NCI-H345 treated with DMSO at 0.1 percent for 48 hours (cell line): ENCODE measurements at regions not wholly inside any gene's neighbourhood (a gene's known extent, or its start where the extent isn't known, plus 50 kb on each side); places are given as distances from the start of the nearest gene placed in this dataset.

ENCODE experiments used
- DNase-seq: peaks from one replicate; lab custom pipeline; 2025; ENCODE audit not compliant: unreplicated experiment; lab: John Stamatoyannopoulos, UW

DNA sequence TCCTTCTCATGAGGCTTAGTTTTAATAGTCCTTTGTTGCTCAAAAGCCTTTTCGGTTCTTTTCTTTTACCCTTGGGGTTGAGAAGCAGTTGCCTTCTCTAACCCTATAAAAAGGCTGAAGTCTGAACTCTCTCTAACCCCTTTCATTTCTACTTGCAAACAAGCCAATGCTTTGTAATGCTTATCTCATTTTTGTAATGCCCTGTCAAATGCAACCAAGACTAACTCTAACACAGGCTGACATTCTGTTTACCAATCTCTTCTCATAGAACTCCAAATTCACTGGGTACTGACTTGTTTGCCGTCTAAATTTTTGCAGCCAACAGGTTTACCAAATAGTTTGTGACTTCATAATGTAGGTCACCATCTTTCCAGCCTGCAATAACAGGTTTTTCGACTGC, 233.9 kb upstream of the SNX7 start:
- no peak for DNase-seq

DNA sequence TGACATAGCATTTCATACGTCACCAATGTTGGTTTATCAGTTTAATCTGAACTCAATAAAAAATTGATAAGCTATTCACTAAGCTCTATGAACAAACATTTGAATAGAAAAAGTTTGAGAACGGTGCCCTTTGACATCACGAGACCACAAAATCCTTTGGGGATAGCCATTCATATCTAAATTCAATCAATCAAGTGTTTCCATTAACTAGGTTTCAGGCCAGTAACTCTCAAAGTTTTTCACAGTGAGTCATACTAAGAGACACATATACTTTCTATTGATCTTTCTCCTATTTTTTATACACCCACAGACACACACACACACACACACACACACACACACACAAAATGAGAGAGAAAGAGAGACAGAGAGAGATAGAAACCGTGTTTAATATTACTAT, 235.4 kb upstream of the SNX7 start:
- DNase-seq: no peak

- no peak for DNase-seq
These were observed 238.7 kb upstream of the SNX7 start for GRCh38 chr1:98422816-98423215.

DNA sequence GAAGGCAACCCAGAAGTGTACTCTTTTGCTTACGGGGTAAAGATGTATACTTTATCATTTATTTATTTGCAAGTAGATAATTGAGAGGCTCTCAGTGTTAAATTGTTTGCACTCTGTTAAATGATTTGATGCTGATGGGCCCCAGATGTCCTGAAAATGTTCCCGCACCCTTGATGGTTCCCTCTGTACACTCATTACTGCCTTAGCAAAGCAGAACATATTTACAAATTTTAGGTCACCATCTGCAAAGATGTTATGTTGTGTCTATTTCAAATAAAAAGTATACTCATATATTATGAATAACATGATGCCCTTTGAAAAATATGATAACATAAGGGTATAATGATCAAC, 240.5 kb upstream of the SNX7 start:
- no peak for DNase-seq

DNA sequence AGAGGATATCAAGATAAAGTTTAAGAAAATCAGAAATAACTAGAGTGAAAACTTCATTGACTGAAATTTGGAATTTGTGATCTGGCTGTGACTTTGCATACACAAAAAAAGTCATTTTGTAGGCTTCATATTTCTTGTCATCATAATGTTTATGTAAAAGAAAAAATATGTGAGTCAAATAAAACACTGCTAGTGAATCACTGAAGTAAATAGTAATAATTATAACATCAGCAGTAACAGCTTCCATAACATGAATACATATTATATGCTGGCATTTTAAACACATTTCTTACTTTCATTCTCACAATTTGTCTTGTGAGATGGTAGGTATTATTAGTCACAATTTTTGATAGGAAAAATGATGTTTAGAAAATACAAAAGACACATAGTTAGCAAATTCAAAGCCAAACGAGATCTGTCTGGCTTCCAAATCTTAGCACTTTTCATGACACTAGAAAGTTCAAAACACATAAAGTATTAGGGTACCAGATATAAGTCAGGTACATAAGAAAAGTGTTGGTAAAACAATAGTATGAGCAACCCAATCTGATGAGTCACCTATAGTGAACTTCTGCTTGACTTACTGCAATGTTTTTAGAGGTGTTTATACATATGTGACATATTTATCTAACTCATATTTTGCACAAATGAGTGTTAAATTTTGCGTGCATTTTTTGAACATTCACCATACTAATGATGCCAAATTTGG, 241.0 kb upstream of the SNX7 start:
- no peak for DNase-seq

DNA sequence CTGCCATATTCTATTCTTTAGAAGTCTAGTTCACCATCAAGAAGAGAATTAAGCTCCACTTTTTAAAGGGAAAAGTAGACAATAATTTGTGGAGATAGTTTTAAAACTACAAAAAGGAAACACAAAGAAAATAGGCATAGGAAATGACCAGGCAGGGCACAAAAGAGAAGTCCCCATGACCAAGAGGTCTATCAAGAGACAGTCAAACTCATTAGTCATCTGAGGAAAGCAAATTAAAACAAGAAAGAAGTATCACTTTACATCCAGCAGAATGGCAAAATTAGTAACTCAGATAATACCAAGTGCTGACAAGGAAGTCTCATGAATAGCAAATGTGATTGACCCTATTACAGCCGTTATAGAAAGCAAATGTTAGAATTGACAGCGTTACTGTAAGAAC, 243.7 kb upstream of the SNX7 start:
- no peak for DNase-seq

DNA sequence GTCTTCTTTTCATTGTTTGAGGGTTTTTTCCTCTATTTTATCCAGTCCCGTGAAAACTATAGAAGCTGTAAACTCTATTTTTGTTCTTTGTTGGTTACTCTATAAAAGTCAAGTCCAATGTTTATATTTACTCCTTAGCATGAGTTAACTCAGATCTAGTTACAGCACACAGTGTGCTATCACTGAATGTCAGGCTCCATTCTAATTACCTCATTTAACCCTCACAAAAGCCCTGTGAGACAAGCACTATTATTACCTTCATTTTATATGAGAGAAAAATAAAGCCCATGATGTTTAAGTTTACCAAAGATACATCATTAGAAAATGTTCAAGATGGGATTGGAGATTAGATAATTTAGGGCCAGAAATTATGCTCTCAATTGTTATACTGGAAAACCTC, 251.4 kb upstream of the SNX7 start:
- no peak for DNase-seq

DNA sequence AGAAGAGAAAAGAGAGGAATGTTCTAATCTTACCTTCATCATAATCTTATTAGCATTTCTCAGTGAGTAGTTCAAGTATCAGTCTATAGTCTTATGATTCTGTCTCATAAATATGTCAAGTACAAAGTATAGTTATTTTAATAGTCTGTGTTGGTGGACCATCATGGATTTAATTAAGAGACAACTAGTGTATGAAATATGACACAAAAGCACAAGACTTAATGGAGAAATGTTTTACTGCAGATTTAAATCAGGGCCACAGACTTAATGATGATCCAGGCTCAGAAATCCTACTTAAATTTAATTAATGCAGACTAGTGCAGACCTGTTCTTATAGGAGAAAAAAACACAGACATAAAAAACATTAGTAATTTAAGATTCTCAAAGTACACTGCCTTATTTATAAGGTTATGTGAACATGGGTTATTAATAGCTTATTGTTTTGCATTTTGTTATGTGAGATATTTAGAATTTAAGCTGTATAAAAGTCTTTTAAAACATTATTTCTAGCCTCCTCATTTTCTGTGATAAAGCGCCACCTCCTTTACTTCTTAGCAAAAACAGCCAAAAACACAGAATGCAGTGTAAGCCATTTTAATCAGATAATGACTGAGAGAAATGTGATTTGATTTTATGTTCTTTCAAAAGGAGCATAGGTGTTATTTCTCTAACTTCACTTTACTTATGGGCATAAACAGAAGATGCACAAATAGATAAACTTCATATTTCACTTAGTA, 255.0 kb upstream of the SNX7 start:
- DNase-seq: no peak

GRCh38 chr1:98405581-98406074, 255.9 kb upstream of the SNX7 start:
- no peak for DNase-seq

DNA sequence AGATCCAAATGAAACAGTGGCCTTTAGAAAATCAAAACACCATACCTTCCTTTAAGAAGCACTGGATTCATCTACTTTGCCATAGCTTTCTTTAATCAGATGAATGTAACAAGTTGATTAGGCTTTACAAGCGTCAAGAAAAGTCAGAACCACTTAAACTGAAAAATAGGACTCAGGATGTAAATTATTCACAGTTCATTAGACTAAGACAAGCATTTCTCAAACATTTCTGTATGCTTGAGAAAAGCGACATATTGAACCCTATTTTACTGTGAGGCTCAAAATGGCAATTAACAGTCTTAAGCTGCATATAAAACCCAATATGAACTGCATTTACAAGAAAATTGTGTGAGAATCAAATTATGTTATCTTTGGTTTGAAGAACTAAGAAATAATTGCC, 256.7 kb upstream of the SNX7 start:
- no peak for DNase-seq

- DNase-seq: no peak
These were observed 257.5 kb upstream of the SNX7 start for GRCh38 chr1:98403963-98404480.

DNA sequence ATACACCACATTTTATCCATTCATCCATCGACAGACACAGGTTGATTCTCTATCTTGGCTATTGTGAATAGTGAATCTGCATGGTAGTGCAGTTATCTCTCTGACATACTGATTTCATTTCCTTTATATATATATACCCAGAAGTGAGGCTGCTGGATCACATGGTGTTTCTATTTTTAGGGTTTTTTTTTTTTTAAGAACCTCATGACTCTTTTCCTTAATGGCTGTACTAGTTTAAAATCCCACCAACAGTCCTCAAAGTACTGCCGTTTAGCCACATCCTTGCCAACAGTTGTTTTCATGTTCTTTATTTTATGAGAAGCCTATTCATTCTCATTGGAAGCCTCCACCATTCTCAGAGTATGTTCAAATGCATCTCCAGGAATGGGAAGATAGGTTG, 258.7 kb upstream of the SNX7 start:
- no peak for DNase-seq

DNA sequence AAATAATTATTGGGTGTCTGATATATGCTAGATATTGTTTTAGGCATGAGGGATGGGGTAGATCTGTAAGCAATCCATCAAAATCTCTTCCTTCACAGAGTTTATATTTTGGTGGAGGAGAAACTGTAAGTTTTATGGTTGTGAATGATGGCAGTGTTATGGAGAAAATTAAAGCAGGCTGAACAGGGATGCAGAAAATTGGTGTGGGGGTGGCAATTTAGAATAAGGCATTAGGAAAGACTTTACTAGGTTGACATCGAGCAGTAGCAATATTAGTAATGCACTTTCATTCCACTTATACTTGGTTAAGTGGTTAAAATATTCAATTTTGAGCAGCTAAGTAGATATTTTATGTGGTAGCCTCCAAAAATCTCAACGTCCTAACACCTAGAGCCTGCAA, 261.1 kb upstream of the SNX7 start:
- no peak for DNase-seq

- no peak for DNase-seq
These were observed 262.3 kb upstream of the SNX7 start for GRCh38 chr1:98399218-98399617.

DNA sequence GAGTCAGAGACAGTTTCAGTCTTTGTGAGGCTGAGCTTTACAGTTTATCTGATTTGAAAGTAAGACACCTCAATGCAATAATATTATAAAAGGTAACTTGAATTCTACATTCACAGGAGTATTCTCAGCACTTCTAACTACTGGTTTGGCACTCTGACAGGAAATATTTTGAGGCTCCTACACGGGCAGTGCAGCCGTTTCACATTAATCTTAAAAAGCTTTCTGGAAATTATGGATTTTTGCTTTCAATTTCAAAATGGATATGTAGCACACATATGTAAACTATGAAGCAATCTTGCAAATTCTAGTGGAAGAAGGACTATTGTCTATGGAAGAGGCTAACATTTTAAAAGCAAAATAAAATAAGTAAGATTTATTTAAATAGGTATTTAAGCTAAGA, 262.9 kb upstream of the SNX7 start:
- no peak for DNase-seq

GRCh38 chr1:98398092-98398491, 263.4 kb upstream of the SNX7 start:
- no peak for DNase-seq

DNA sequence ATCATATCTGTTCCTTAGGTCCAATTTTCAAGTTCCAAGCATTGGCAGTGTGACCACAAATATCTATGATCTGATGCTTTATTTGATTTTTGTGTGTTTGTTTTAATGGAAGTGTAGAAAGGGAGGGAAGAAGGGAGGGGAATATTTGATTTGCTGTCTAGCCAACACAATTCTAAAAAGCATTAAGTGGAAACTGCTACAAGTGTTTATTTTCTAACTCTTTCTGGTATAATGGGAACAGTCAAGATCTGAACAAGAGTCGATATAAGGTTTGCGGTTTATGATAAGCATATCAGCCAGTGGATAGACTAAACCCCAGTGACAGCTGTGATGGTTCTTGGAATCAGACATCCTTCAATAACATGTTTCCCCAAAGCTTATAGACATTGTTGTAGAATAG, 267.8 kb upstream of the SNX7 start:
- no peak for DNase-seq

GRCh38 chr1:98391175-98391574, 270.3 kb upstream of the SNX7 start:
- DNase-seq: no peak

- DNase-seq: no peak
These were observed 271.7 kb upstream of the SNX7 start for GRCh38 chr1:98389809-98390208.

- no peak for DNase-seq
These were observed 273.1 kb upstream of the SNX7 start for GRCh38 chr1:98388441-98388840.

DNA sequence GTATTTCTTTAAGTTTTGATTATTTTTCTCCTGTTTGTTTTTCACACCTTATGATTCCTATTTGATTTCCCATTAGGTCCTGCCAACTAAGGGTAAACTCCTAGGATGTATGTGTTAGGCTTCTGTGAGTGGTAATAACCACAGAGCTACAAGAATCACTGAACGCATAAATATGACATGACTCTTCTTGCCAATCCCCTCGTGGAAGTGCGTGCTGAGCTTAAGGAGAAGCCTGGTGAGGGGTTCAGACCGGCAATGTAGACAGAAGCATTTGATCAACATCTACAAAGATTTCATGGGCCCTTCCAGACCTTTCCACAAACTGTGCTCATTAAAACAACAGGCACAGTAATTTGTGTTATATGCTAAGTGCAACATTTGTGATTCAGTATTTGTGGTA, 273.8 kb upstream of the SNX7 start:
- no peak for DNase-seq

DNA sequence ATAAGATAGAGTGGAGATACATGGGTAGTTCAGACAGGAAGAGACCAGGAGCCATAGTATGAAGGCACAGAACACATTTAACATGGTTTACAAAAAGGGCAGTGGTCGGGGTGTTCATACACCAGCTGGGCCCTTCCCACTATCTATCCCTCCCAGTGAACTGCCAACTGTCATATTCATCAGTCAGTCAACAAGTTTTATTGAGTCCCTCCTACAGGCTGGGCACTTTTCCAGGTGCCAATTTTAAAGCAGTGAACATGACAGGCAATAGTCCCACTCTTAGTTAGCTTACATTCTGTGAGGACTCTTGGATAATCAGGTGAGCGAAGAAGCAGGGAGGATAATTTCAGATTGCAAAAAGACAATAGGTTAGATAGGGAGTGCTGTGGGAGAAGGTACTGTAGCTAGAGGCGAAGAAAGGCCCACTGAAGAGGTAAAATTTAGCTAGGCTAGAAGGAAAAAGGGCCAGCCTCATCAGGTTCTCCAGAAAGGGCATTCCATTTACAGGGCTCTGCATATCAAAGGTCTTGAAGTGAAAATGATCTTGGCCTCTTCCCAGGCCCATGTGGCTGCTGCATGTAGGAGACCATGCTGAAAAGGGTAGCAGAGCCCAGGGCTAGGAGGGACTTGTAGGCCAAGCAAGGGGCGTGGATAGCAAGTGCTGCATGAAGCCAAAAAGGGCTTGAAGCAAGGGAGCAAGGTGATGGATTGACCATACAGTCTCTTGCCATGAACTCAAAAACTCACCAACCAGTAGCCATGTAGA, 274.7 kb upstream of the SNX7 start:
- DNase-seq: no peak
